ENCODE measurements at regions not wholly inside any gene's neighbourhood (a gene's known extent, or its start where the extent isn't known, plus 50 kb on each side); places are given as distances from the start of the nearest gene placed in this dataset.

- no peak for TF ChIP-seq REST (IDR thresholded peaks at IDR 0.05; ENCODE audit: borderline replicate concordance)
- no peak for TF ChIP-seq SMC3 (conservative IDR thresholded peaks at IDR 0.05; ENCODE audit: poor library complexity)
- no peak for TF ChIP-seq EZH2 (IDR thresholded peaks at IDR 0.05; ENCODE audit: borderline replicate concordance, insufficient read depth, low read length, poor library complexity, severe bottlenecking)
- TF ChIP-seq RAD21 (conservative IDR thresholded peaks at IDR 0.05): no peak
- TF ChIP-seq CTCF (IDR thresholded peaks at IDR 0.05; ENCODE audit: poor library complexity, severe bottlenecking): no peak
- TF ChIP-seq TAF1 (IDR thresholded peaks at IDR 0.05; ENCODE audit: low read depth): no peak
- TF ChIP-seq MXI1 (conservative IDR thresholded peaks at IDR 0.05; ENCODE audit: poor library complexity, severe bottlenecking): no peak
- no peak for TF ChIP-seq POLR2AphosphoS5 (IDR thresholded peaks at IDR 0.05)
- no peak overlapping the region for H2AFZ ChIP-seq (ENCODE audit: low read depth, low read length)
- H3K9me3 ChIP-seq (ENCODE audit: low read length): peaks cover 5% of the 10 kb centered on the region
These were observed 125.9 kb upstream of the USP29 start for GRCh38 chr19:56993851-56994250.

GRCh38 chr19:56994251-56995017, 125.4 kb upstream of the USP29 start:
- Histone ChIP-seq H3K36me3 (ENCODE audit: insufficient read depth, low read length) (no peaks in the 10 kb centered on the region), H3K4me2 (ENCODE audit: low read length) (no peak overlapping the region), H3K4me3 (ENCODE audit: low read length) (no peak overlapping the region), H3K27me3 (ENCODE audit: insufficient read depth, low read depth, low read length) (no peaks in the 10 kb centered on the region), H3F3A (ENCODE audit: insufficient read depth, low read length, poor library complexity, severe bottlenecking) (no peaks in the 10 kb centered on the region), H3K9me2 (ENCODE audit: insufficient read depth, low read length) (no peaks in the 10 kb centered on the region), H2AFZ (ENCODE audit: low read depth, low read length) (no peak overlapping the region), H3K79me2 (replicated peaks; ENCODE audit: insufficient read depth, low read length) (no peaks in the 10 kb centered on the region), H3K9ac (ENCODE audit: low read length) (no peak overlapping the region), H4K20me1 (ENCODE audit: insufficient read depth) (no peaks in the 10 kb centered on the region), H3K9me3 (ENCODE audit: low read length) (peaks cover 5% of the 10 kb centered on the region), H3K27ac (ENCODE audit: low read length) (no peak overlapping the region)
- TF ChIP-seq TAF1 (IDR thresholded peaks at IDR 0.05; ENCODE audit: low read depth): no peak
- no peak for TF ChIP-seq CTCF (IDR thresholded peaks at IDR 0.05; ENCODE audit: poor library complexity, severe bottlenecking)
- no peak for TF ChIP-seq RAD21 (conservative IDR thresholded peaks at IDR 0.05)
- no peak for TF ChIP-seq POLR2AphosphoS5 (IDR thresholded peaks at IDR 0.05)
- TF ChIP-seq EP300 (conservative IDR thresholded peaks at IDR 0.05; ENCODE audit: poor library complexity, severe bottlenecking): no peak
- no peak for TF ChIP-seq REST (IDR thresholded peaks at IDR 0.05; ENCODE audit: borderline replicate concordance)
- TF ChIP-seq EZH2 (IDR thresholded peaks at IDR 0.05; ENCODE audit: borderline replicate concordance, insufficient read depth, low read length, poor library complexity, severe bottlenecking): no peak
- TF ChIP-seq SMC3 (conservative IDR thresholded peaks at IDR 0.05; ENCODE audit: poor library complexity): no peak
- TF ChIP-seq MXI1 (conservative IDR thresholded peaks at IDR 0.05; ENCODE audit: poor library complexity, severe bottlenecking): no peak

More at GRCh38 chr19:56993851-56994250, 125.9 kb upstream of the USP29 start:
- Histone ChIP-seq H3K79me2 (replicated peaks; ENCODE audit: insufficient read depth, low read length) (no peaks in the 10 kb centered on the region), H3K4me2 (ENCODE audit: low read length) (no peak overlapping the region), H3K9me2 (ENCODE audit: insufficient read depth, low read length) (no peaks in the 10 kb centered on the region), H3K4me3 (ENCODE audit: low read length) (no peak overlapping the region), H3K36me3 (ENCODE audit: insufficient read depth, low read length) (no peaks in the 10 kb centered on the region), H3K27ac (ENCODE audit: low read length) (no peak overlapping the region), H4K20me1 (ENCODE audit: insufficient read depth) (no peaks in the 10 kb centered on the region), H3K27me3 (ENCODE audit: insufficient read depth, low read depth, low read length) (no peaks in the 10 kb centered on the region), H3F3A (ENCODE audit: insufficient read depth, low read length, poor library complexity, severe bottlenecking) (no peaks in the 10 kb centered on the region), H3K9ac (ENCODE audit: low read length) (no peak overlapping the region)
